K562 (cell line): ENCODE measurements at regions not wholly inside any gene's neighbourhood (a gene's known extent, or its start where the extent isn't known, plus 50 kb on each side); places are given as distances from the start of the nearest gene placed in this dataset.

Source experiments
- ATAC-seq: fragments of 200-7000 bp; cut with Tn5 transposase; 3 replicates; pipeline ENCODE4 v1.9.1; 2020; ENCODE audit warnings: moderate library complexity
- BruUV-seq: library from RNA; stranded (reverse); fragments of 400-500 nt; replicated peaks from 2 replicates; lab custom pipeline; 2021; lab: Mats Ljungman, UMichigan
- CTCF ChIA-PET: fragments of 300-600 bp; formaldehyde crosslinking; extraction: SDS; loops from one replicate; lab custom pipeline; 2021; ENCODE audit warnings: low intra/inter-chr PET ratio; lab: Yijun Ruan, JAX
- POLR2A ChIA-PET: fragments of 300-600, 350-650 bp; sonication (Branson Sonifier 250); formaldehyde crosslinking; extraction: SDS; loops from one replicate; lab custom pipeline; 2021; ENCODE audit warnings: antibody characterized with exemption, inconsistent platforms; lab: Yijun Ruan, JAX
- DNase-seq, 4 experiments: peaks; one replicate each; pipeline versions ENCODE4 v3.0.0 to v3.0.0-alpha.2; 2011 to 2018; ENCODE audit warnings: low spot score in 3 of 4, mixed read lengths in 3 of 4; ENCODE audit errors: extremely low read depth in 1 of 4
- FAIRE-seq: peaks from 2 replicates; lab custom pipeline; 2011; peaks lifted over from hg19 to GRCh38; lab: Jason Lieb, UNC
- H2AFZ ChIP-seq: 2 replicates; pipeline ENCODE4 v1.6.0; 2011; ENCODE audit warnings: low read depth, low read length, control low read depth, inconsistent platforms
- H3K27ac ChIP-seq: fragments of 200-600 bp; 3 replicates; pipeline ENCODE4 v1.8.0; 2011; ENCODE audit warnings: low read depth, mild to moderate bottlenecking, control low read depth, inconsistent platforms, low read length, moderate library complexity, mixed read lengths; ENCODE audit errors: extremely low read depth
- H3K27me3 ChIP-seq, 2 experiments: fragments of 300-600 bp in 1 of 2; 2 replicates in 1 of 2; 3 replicates in 1 of 2; pipeline versions ENCODE4 v1.6.0 to v1.8.0; 2011; ENCODE audit warnings: inconsistent platforms in 2 of 2, low read length in 2 of 2, mild to moderate bottlenecking in 1 of 2, mixed read lengths in 1 of 2, moderate library complexity in 1 of 2; ENCODE audit not compliant: control insufficient read depth in 2 of 2, insufficient read depth in 2 of 2
- H3K36me3 ChIP-seq: fragments of 300-600 bp; 3 replicates; pipeline ENCODE4 v1.8.0; 2011; ENCODE audit warnings: mild to moderate bottlenecking, low read length, inconsistent platforms; ENCODE audit not compliant: control insufficient read depth, insufficient read depth
- H3K4me1 ChIP-seq, 2 experiments: fragments of 200-600 bp in 1 of 2; replicated peaks in 1 of 2; 2 replicates in 1 of 2; 3 replicates in 1 of 2; pipeline versions ENCODE4 v1.5.1 to v1.8.0; 2011; ENCODE audit warnings: inconsistent platforms in 2 of 2, low read length in 2 of 2, mild to moderate bottlenecking in 1 of 2, mixed read lengths in 1 of 2, moderate library complexity in 1 of 2; ENCODE audit not compliant: control insufficient read depth in 2 of 2, insufficient read depth in 2 of 2
- H3K4me2 ChIP-seq: 2 replicates; pipeline ENCODE4 v1.6.1; 2011; ENCODE audit warnings: low read length, control low read depth, inconsistent platforms, mixed read lengths; ENCODE audit not compliant: insufficient read depth
- H3K4me3 ChIP-seq: fragments of 200-600 bp; sonication (generic), shearing (Covaris generic); 2 replicates; pipeline ENCODE4 v1.5.1; 2016; ENCODE audit warnings: control low read depth, inconsistent platforms
- H3K79me2 ChIP-seq: fragments of 200-600 bp; 3 replicates; pipeline ENCODE4 v1.8.0; 2011; ENCODE audit warnings: low read length, inconsistent platforms; ENCODE audit not compliant: control insufficient read depth, insufficient read depth
- H3K9ac ChIP-seq, 2 experiments: 2 replicates each; pipeline versions ENCODE4 v1.6.0 to v1.6.1; 2011; ENCODE audit warnings: low read depth in 2 of 2, low read length in 2 of 2, control low read depth in 1 of 2, inconsistent platforms in 1 of 2, mild to moderate bottlenecking in 1 of 2, mixed read lengths in 1 of 2; ENCODE audit not compliant: insufficient read depth in 1 of 2
- H3K9me1 ChIP-seq: one replicate; pipeline ENCODE4 v1.6.0; 2011; ENCODE audit warnings: inconsistent platforms, mild to moderate bottlenecking, low read length, moderate library complexity; ENCODE audit not compliant: control insufficient read depth, insufficient read depth
- H3K9me3 ChIP-seq: replicated peaks from 2 replicates; pipeline ENCODE4 v1.5.1; 2011; ENCODE audit warnings: low read depth, low read length, inconsistent platforms; ENCODE audit not compliant: control insufficient read depth, insufficient read depth
- H4K20me1 ChIP-seq: replicated peaks from 2 replicates; pipeline ENCODE4 v1.6.1; 2011; ENCODE audit warnings: low read length, inconsistent platforms, mixed read lengths; ENCODE audit not compliant: control insufficient read depth, insufficient read depth
- BDP1 ChIP-seq: IDR thresholded peaks from 3 replicates; pipeline ENCODE4 v1.6.1; 2011; ENCODE audit not compliant: insufficient read length, insufficient read depth
- CBFB ChIP-seq: sonication (generic); formaldehyde crosslinking; IDR thresholded peaks from 2 replicates; pipeline ENCODE4 v1.4.0; 2020; ENCODE audit warnings: mild to moderate bottlenecking, missing genetic modification reagents
- CHCHD3 ChIP-seq: fragments of 250-450 bp; sonication (Bioruptor Pico); IDR thresholded peaks from 2 replicates; pipeline ENCODE4 v2.1.2; 2022; ENCODE audit warnings: mild to moderate bottlenecking
- CREB3 ChIP-seq: fragments of 450-650 bp; conservative IDR thresholded peaks from 2 replicates; pipeline ENCODE4 v1.6.1; 2016; ENCODE audit warnings: missing genetic modification characterization, low read depth, mild to moderate bottlenecking, missing compliant biosample characterization, moderate library complexity
- DEAF1 ChIP-seq: fragments of 450-650 bp; formaldehyde crosslinking; IDR thresholded peaks from 2 replicates; pipeline ENCODE4 v1.4.0; 2020; ENCODE audit warnings: mild to moderate bottlenecking, moderate library complexity
- HLTF ChIP-seq: fragments of 450-650 bp; IDR thresholded peaks from 2 replicates; pipeline ENCODE4 v1.6.1; 2016
- KDM4B ChIP-seq, 2 experiments: fragments of 450-650 bp in 1 of 2; sonication (generic) in 1 of 2; IDR thresholded peaks; 2 replicates each; pipeline ENCODE4 v1.6.1; 2016 to 2017; ENCODE audit warnings: borderline replicate concordance in 2 of 2, antibody characterized with exemption in 1 of 2, low read depth in 1 of 2, mild to moderate bottlenecking in 1 of 2
- KLF16 ChIP-seq: IDR thresholded peaks from 2 replicates; pipeline ENCODE4 v1.6.1; 2016; ENCODE audit warnings: antibody characterized with exemption
- NUFIP1 ChIP-seq: fragments of 450-650 bp; IDR thresholded peaks from 2 replicates; pipeline ENCODE4 v1.6.1; 2018; ENCODE audit not compliant: partially characterized antibody
- POLR2AphosphoS5 ChIP-seq: IDR thresholded peaks from 2 replicates; pipeline ENCODE4 v1.6.1; 2011; ENCODE audit warnings: mild to moderate bottlenecking, low read depth, low read length, moderate library complexity; ENCODE audit not compliant: control insufficient read depth, insufficient read depth
- SIRT6 ChIP-seq: IDR thresholded peaks from one replicate; pipeline ENCODE4 v1.6.1; 2012; ENCODE audit warnings: low read depth, mild to moderate bottlenecking, control low read depth, inconsistent platforms, low read length, moderate library complexity
- SUPT5H ChIP-seq: fragments of 450-650 bp; IDR thresholded peaks from 2 replicates; pipeline ENCODE4 v1.6.1; 2016
- U2AF2 ChIP-seq: fragments of 200-400 bp; formaldehyde crosslinking; optimal IDR thresholded peaks from 2 replicates; pipeline ENCODE3; 2017; ENCODE audit warnings: low read depth, mild to moderate bottlenecking, low read length
- XRCC4 ChIP-seq: IDR thresholded peaks from one replicate; pipeline ENCODE4 v1.6.1; 2011; ENCODE audit not compliant: insufficient read depth, insufficient read length; ENCODE audit errors: extremely low read depth
- ZNF766 ChIP-seq: fragments of 200-800 bp; sonication (Bioruptor generic); conservative IDR thresholded peaks from 2 replicates; pipeline ENCODE4 v1.6.1; 2016; ENCODE audit warnings: missing genetic modification characterization, missing compliant biosample characterization
- WGBS: fragments of 100-300 bp; shearing (Covaris generic); methylation state at CpG from one replicate; pipeline ENCODE4 v1.1.6; 2016; ENCODE audit warnings: low coverage, mixed read lengths; ENCODE audit not compliant: insufficient coverage; ENCODE audit errors: missing lambda C conversion rate; 5-methylcytosine and 5-hydroxymethylcytosine counted together
- in situ Hi-C: fragments of 300-500 bp; cut with MboI; formaldehyde crosslinking; loops from 4 replicates; pipeline ENCODE4 v1.15.0; 2018; ENCODE audit warnings: inconsistent platforms, mixed read lengths
- intact Hi-C: fragments of 100-400 bp; cut with micrococcal nuclease; formaldehyde crosslinking; loops from 2 replicates; pipeline ENCODE4 v1.14.2; 2022
- TF ChIP-seq, protein P1 (sequence below): sonication (generic); formaldehyde crosslinking; IDR thresholded peaks from 2 replicates; pipeline ENCODE4 v1.8.1; 2022; ENCODE audit warnings: missing genetic modification reagents

- Histone ChIP-seq H3K9ac (no peak overlapping the region), H3K4me2 (no peak overlapping the region), H4K20me1 (no peaks in the 10 kb centered on the region), H3K4me3 (no peak overlapping the region), H3K27me3 (peaks cover 27 to 39% of the 10 kb centered on the region in 2 experiments), H3K27ac (no peak overlapping the region), H3K36me3 (no peaks in the 10 kb centered on the region), H3K4me1 (peaks cover 0 to 18% of the 10 kb centered on the region in 2 experiments; a peak in 2 of 5 replicates), H3K79me2 (no peaks in the 10 kb centered on the region), H2AFZ (no peak overlapping the region), H3K9me1 (no peaks in the 10 kb centered on the region), H3K9me3 (no peaks in the 10 kb centered on the region)
- CTCF ChIA-PET: interaction anchor here (1.1 kb wide), 1 partner anchor 146 kb away, joined by 3 read pairs; no protein-coding TSS in a partner anchor
- intact Hi-C loops: no loop called here
- in situ Hi-C loops: no loop called here
- TF ChIP-seq NUFIP1 (no peak), CBFB (CRISPR knock-in tag) (no peak), SIRT6 (no peak), HLTF (no peak), BDP1 (no peak), SUPT5H (no peak), U2AF2 (no peak), KDM4B (IDR thresholded peaks at IDR 0.05; ENCODE audit: borderline replicate concordance in 2 of 2, low read depth in 1 of 2) (no peak), XRCC4 (no peak), POLR2AphosphoS5 (no peak), ZNF766 (CRISPR knock-in tag) (no peak), DEAF1 (CRISPR knock-in tag) (no peak), CHCHD3 (CRISPR knock-in tag) (no peak), CREB3 (tag) (no peak), KLF16 (no peak)
- TF ChIP-seq, protein P1, sequence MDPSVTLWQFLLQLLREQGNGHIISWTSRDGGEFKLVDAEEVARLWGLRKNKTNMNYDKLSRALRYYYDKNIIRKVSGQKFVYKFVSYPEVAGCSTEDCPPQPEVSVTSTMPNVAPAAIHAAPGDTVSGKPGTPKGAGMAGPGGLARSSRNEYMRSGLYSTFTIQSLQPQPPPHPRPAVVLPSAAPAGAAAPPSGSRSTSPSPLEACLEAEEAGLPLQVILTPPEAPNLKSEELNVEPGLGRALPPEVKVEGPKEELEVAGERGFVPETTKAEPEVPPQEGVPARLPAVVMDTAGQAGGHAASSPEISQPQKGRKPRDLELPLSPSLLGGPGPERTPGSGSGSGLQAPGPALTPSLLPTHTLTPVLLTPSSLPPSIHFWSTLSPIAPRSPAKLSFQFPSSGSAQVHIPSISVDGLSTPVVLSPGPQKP: no peak
- POLR2A ChIA-PET: interaction anchor here (0.6 kb wide), 2 partner anchors 137 to 312 kb away, joined by 5 to 6 read pairs; no protein-coding TSS in a partner anchor
- no peak for FAIRE-seq
- DNase-seq: no peak
- no peak for ATAC-seq
- WGBS: 0% methylated on average over 1 of the region's 1 CpG
- BruUV-seq: no TSS peak
Measured at GRCh38 chr5:154614125-154614524, 136.1 kb upstream of the HAND1 start.
